ENCODE measurements at regions not wholly inside any gene's neighbourhood (a gene's known extent, or its start where the extent isn't known, plus 50 kb on each side); places are given as distances from the start of the nearest gene placed in this dataset.

GRCh38 chr16:26665166-26665939 is 401.4 kb upstream of the C16orf82 start:
- no peak for TF ChIP-seq CTCF (IDR thresholded peaks at IDR 0.05; ENCODE audit: borderline replicate concordance, extremely low read depth, low read length, poor library complexity, severe bottlenecking)
- no peak for TF ChIP-seq EZH2 (IDR thresholded peaks at IDR 0.05; ENCODE audit: borderline replicate concordance, low read depth, low read length, severe bottlenecking)

Data from DND-41 (cell line).